Nephron progenitor cell (in vitro differentiated cells): ENCODE measurements at regions not wholly inside any gene's neighbourhood (a gene's known extent, or its start where the extent isn't known, plus 50 kb on each side); places are given as distances from the start of the nearest gene placed in this dataset.

Experiments
- DNase-seq: peaks from one replicate; pipeline ENCODE4 v3.0.0; 2021
- H3K27ac Mint-ChIP-seq: 2 replicates; pipeline ENCODE4 v1.8.0; 2021; ENCODE audit warnings: mild to moderate bottlenecking, moderate library complexity, mixed read lengths
- H3K27me3 Mint-ChIP-seq: 2 replicates; pipeline ENCODE4 v1.8.0; 2021; ENCODE audit warnings: mild to moderate bottlenecking, low read depth, mixed read lengths; ENCODE audit not compliant: poor library complexity
- H3K36me3 Mint-ChIP-seq: 2 replicates; pipeline ENCODE4 v1.8.0; 2021; ENCODE audit warnings: low read depth, mixed read lengths
- H3K4me1 Mint-ChIP-seq: 2 replicates; pipeline ENCODE4 v1.8.0; 2021; ENCODE audit warnings: mixed read lengths
- H3K4me3 Mint-ChIP-seq: 2 replicates; pipeline ENCODE4 v1.8.0; 2021; ENCODE audit warnings: mild to moderate bottlenecking, moderate library complexity, mixed read lengths
- H3K9me3 Mint-ChIP-seq: 2 replicates; pipeline ENCODE4 v1.8.0; 2021; ENCODE audit warnings: mild to moderate bottlenecking, moderate library complexity, mixed read lengths
- CTCF ChIP-seq: fragments of 200-600 bp; sonication (generic); IDR thresholded peaks from 2 replicates; pipeline ENCODE4 v1.5.0; 2021; ENCODE audit warnings: antibody characterized with exemption

GRCh38 chr15:27685644-27686043 lies 413.5 kb downstream of the OCA2 start:
- TF ChIP-seq CTCF, result no peak
- no peak for DNase-seq
- Mint-ChIP-seq H3K4me3 (no peak overlapping the region), H3K4me1 (no peaks in the 10 kb centered on the region), H3K27ac (no peak overlapping the region), H3K36me3 (no peaks in the 10 kb centered on the region), H3K9me3 (no peaks in the 10 kb centered on the region), H3K27me3 (peaks cover 11% of the 10 kb centered on the region)

- peaks cover 2% of the 10 kb centered on the region for H3K27me3 Mint-ChIP-seq
These were observed 416.0 kb downstream of the OCA2 start for GRCh38 chr15:27683121-27683520.

GRCh38 chr15:27681038-27681437 lies 418.1 kb downstream of the OCA2 start:
- no peak for TF ChIP-seq CTCF
- no peak for DNase-seq
- H3K27ac Mint-ChIP-seq, result no peak overlapping the region
- H3K4me1 Mint-ChIP-seq, result peaks cover 30% of the 10 kb centered on the region
- H3K36me3 Mint-ChIP-seq, result no peaks in the 10 kb centered on the region
- no peak overlapping the region for H3K4me3 Mint-ChIP-seq
- H3K27me3 Mint-ChIP-seq, result peaks cover 3% of the 10 kb centered on the region
- no peaks in the 10 kb centered on the region for H3K9me3 Mint-ChIP-seq

More at GRCh38 chr15:27683121-27683520, 416.0 kb downstream of the OCA2 start:
- no peaks in the 10 kb centered on the region for H3K9me3 Mint-ChIP-seq
- H3K4me1 Mint-ChIP-seq, result peaks cover 23% of the 10 kb centered on the region
- no peak overlapping the region for H3K27ac Mint-ChIP-seq
- TF ChIP-seq CTCF, result no peak
- no peaks in the 10 kb centered on the region for H3K36me3 Mint-ChIP-seq
- H3K4me3 Mint-ChIP-seq, result no peak overlapping the region
- no peak for DNase-seq

GRCh38 chr15:27679731-27680471 lies 419.2 kb downstream of the OCA2 start:
- TF ChIP-seq CTCF, result no peak
- peak overlapping the region; percentile 20 for H3K4me3 Mint-ChIP-seq
- H3K27ac Mint-ChIP-seq, result peak overlapping the region; percentile 12
- H3K36me3 Mint-ChIP-seq, result no peaks in the 10 kb centered on the region
- H3K9me3 Mint-ChIP-seq, result no peaks in the 10 kb centered on the region
- peaks cover 33% of the 10 kb centered on the region for H3K4me1 Mint-ChIP-seq
- H3K27me3 Mint-ChIP-seq, result peaks cover 3% of the 10 kb centered on the region
- peak; percentile 16 for DNase-seq

GRCh38 chr15:27679203-27679602 lies 419.9 kb downstream of the OCA2 start:
- peaks cover 3% of the 10 kb centered on the region for H3K27me3 Mint-ChIP-seq
- H3K4me1 Mint-ChIP-seq, result peaks cover 39% of the 10 kb centered on the region
- TF ChIP-seq CTCF, result no peak
- peak overlapping the region; percentile 20 for H3K4me3 Mint-ChIP-seq
- H3K36me3 Mint-ChIP-seq, result no peaks in the 10 kb centered on the region
- no peak overlapping the region for H3K27ac Mint-ChIP-seq
- DNase-seq, result no peak
- H3K9me3 Mint-ChIP-seq, result no peaks in the 10 kb centered on the region

GRCh38 chr15:27677951-27678350 lies 421.2 kb downstream of the OCA2 start:
- no peak for DNase-seq
- Mint-ChIP-seq H3K9me3 (no peaks in the 10 kb centered on the region), H3K27me3 (peaks cover 3% of the 10 kb centered on the region), H3K27ac (no peak overlapping the region), H3K36me3 (no peaks in the 10 kb centered on the region), H3K4me3 (no peak overlapping the region), H3K4me1 (peaks cover 51% of the 10 kb centered on the region)
- TF ChIP-seq CTCF, result no peak
